ENCODE measurements at regions not wholly inside any gene's neighbourhood (a gene's known extent, or its start where the extent isn't known, plus 50 kb on each side); places are given as distances from the start of the nearest gene placed in this dataset.

GRCh38 chr7:50152486-50152885 is 59.4 kb upstream of the ZPBP start:
- no peak for ATAC-seq

GRCh38 chr7:50151661-50152060 is 58.6 kb upstream of the ZPBP start:
- POLR2A ChIA-PET = no interaction called here
- peak overlapping the region; percentile 48 for H3K27ac Mint-ChIP-seq
- CTCF ChIA-PET = interaction anchor here (0.7 to 2.0 kb wide), 5 partner anchors 9 to 181 kb away, joined by 3 to 11 read pairs (median 3); no protein-coding TSS in a partner anchor
- no peaks in the 10 kb centered on the region for H3K27me3 Mint-ChIP-seq
- intact Hi-C loops (cut with DNase I, micrococcal nuclease) = no loop called here
- H3K4me1 Mint-ChIP-seq = peaks cover 89% of the 10 kb centered on the region
- peaks cover 7% of the 10 kb centered on the region for H3K9me3 Mint-ChIP-seq (ENCODE audit: low read depth)
- DNase-seq (no peak), ATAC-seq (no peak)
- no peak overlapping the region for H3K4me3 Mint-ChIP-seq
- H3K36me3 Mint-ChIP-seq (ENCODE audit: low read depth) = peaks cover 3% of the 10 kb centered on the region

More at GRCh38 chr7:50152486-50152885, 59.4 kb upstream of the ZPBP start:
- POLR2A ChIA-PET = interaction anchor here (0.6 kb wide), 1 partner anchor 290 kb away, joined by 5 read pairs; no protein-coding TSS in a partner anchor
- CTCF ChIA-PET = interaction anchor here (0.6 to 2.2 kb wide), 9 partner anchors 9 to 268 kb away, joined by 3 to 12 read pairs (median 8); no protein-coding TSS in a partner anchor
- Mint-ChIP-seq H3K9me3 (ENCODE audit: low read depth) (peaks cover 7% of the 10 kb centered on the region), H3K36me3 (ENCODE audit: low read depth) (peaks cover 3% of the 10 kb centered on the region), H3K4me1 (peaks cover 87% of the 10 kb centered on the region), H3K27me3 (no peaks in the 10 kb centered on the region), H3K27ac (no peak overlapping the region), H3K4me3 (no peak overlapping the region)
- no peak for DNase-seq
- intact Hi-C loops (cut with DNase I, micrococcal nuclease) = no loop called here

- Mint-ChIP-seq H3K36me3 (ENCODE audit: low read depth) (peaks cover 3% of the 10 kb centered on the region), H3K27ac (peak overlapping the region; percentile 23), H3K27me3 (no peaks in the 10 kb centered on the region), H3K9me3 (ENCODE audit: low read depth) (peaks cover 7% of the 10 kb centered on the region), H3K4me1 (peaks cover 89% of the 10 kb centered on the region), H3K4me3 (no peak overlapping the region)
- intact Hi-C loops (cut with DNase I, micrococcal nuclease) = no loop called here
- no peak for ATAC-seq
- CTCF ChIA-PET = interaction anchor here (1.0 to 1.5 kb wide), 4 partner anchors 44 to 247 kb away, joined by 3 to 4 read pairs (median 3); no protein-coding TSS in a partner anchor
- no peak for DNase-seq
- POLR2A ChIA-PET = interaction anchor here (1.0 kb wide), 1 partner anchor 215 kb away, joined by 4 read pairs; no protein-coding TSS in a partner anchor
Observed at GRCh38 chr7:50151001-50151400, 58.0 kb upstream of the ZPBP start.

GRCh38 chr7:50149369-50149768 is 56.3 kb upstream of the ZPBP start:
- ChIA-PET POLR2A (interaction anchor here (1.0 kb wide), 1 partner anchor 161 kb away, joined by 4 read pairs; no protein-coding TSS in a partner anchor), CTCF (interaction anchor here (0.6 to 2.3 kb wide), 9 partner anchors 13 to 248 kb away, joined by 3 to 6 read pairs (median 3); partner anchors contain the start of gene ZPBP)
- Mint-ChIP-seq H3K4me1 (peaks cover 86% of the 10 kb centered on the region), H3K27me3 (no peaks in the 10 kb centered on the region), H3K9me3 (ENCODE audit: low read depth) (peaks cover 3% of the 10 kb centered on the region), H3K36me3 (ENCODE audit: low read depth) (no peaks in the 10 kb centered on the region), H3K4me3 (no peak overlapping the region), H3K27ac (peak overlapping the region; percentile 90)
- DNase-seq (no peak), ATAC-seq (no peak)
- intact Hi-C loops (cut with DNase I, micrococcal nuclease) = loop anchor here (2.0 to 10.0 kb wide), 6 partner anchors 47 to 973 kb away; no protein-coding TSS in a partner anchor

GRCh38 chr7:50147951-50148808 is 55.1 kb upstream of the ZPBP start:
- no peaks in the 10 kb centered on the region for H3K36me3 Mint-ChIP-seq (ENCODE audit: low read depth)
- CTCF ChIA-PET = interaction anchor here (0.7 to 2.3 kb wide), 7 partner anchors 35 to 270 kb away, joined by 3 to 5 read pairs (median 3); no protein-coding TSS in a partner anchor
- ATAC-seq (peak; percentile 89), DNase-seq (peak; percentile 65)
- POLR2A ChIA-PET = interaction anchor here (0.6 to 1.2 kb wide), 2 partner anchors 225 to 298 kb away, joined by 3 read pairs; no protein-coding TSS in a partner anchor
- H3K27me3 Mint-ChIP-seq = no peaks in the 10 kb centered on the region
- H3K4me1 Mint-ChIP-seq = peaks cover 85% of the 10 kb centered on the region
- peak overlapping the region; percentile 40 for H3K4me3 Mint-ChIP-seq
- no peaks in the 10 kb centered on the region for H3K9me3 Mint-ChIP-seq (ENCODE audit: low read depth)
- intact Hi-C loops (cut with DNase I, micrococcal nuclease) = loop anchor here (1.0 to 10.0 kb wide), 8 partner anchors 8 to 974 kb away; no protein-coding TSS in a partner anchor
- peak overlapping the region; percentile 90 for H3K27ac Mint-ChIP-seq

- peaks cover 80% of the 10 kb centered on the region for H3K4me1 Mint-ChIP-seq
Observed at GRCh38 chr7:50146692-50147091, 53.6 kb upstream of the ZPBP start.

GRCh38 chr7:50145801-50146338 is 52.8 kb upstream of the ZPBP start:
- ChIA-PET POLR2A (interaction anchor here (0.7 kb wide), 2 partner anchors 122 to 235 kb away, joined by 6 to 9 read pairs; no protein-coding TSS in a partner anchor), CTCF (interaction anchor here (0.6 to 6.2 kb wide), 10 partner anchors 10 to 1284 kb away, joined by 3 to 45 read pairs (median 4); no protein-coding TSS in a partner anchor)
- H3K4me3 Mint-ChIP-seq = no peak overlapping the region
- ATAC-seq = no peak
- H3K4me1 Mint-ChIP-seq = peaks cover 77% of the 10 kb centered on the region
- intact Hi-C loops (cut with DNase I, micrococcal nuclease) = loop anchor here (1.0 to 10.0 kb wide), 4 partner anchors 161 to 976 kb away; no protein-coding TSS in a partner anchor
- H3K9me3 Mint-ChIP-seq (ENCODE audit: low read depth) = no peaks in the 10 kb centered on the region
- H3K27ac Mint-ChIP-seq = peak overlapping the region; percentile 62
- no peaks in the 10 kb centered on the region for H3K36me3 Mint-ChIP-seq (ENCODE audit: low read depth)
- no peak for DNase-seq
- no peaks in the 10 kb centered on the region for H3K27me3 Mint-ChIP-seq

More at GRCh38 chr7:50146692-50147091, 53.6 kb upstream of the ZPBP start:
- ATAC-seq = no peak
- DNase-seq = peak; percentile 35
- Mint-ChIP-seq H3K9me3 (ENCODE audit: low read depth) (no peaks in the 10 kb centered on the region), H3K4me3 (no peak overlapping the region), H3K27ac (peak overlapping the region; percentile 0), H3K36me3 (ENCODE audit: low read depth) (no peaks in the 10 kb centered on the region), H3K27me3 (no peaks in the 10 kb centered on the region)
- ChIA-PET POLR2A (no interaction called here), CTCF (interaction anchor here (0.8 to 6.2 kb wide), 7 partner anchors 9 to 251 kb away, joined by 3 to 43 read pairs (median 4); no protein-coding TSS in a partner anchor)
- intact Hi-C loops (cut with DNase I, micrococcal nuclease) = loop anchor here (1.0 to 10.0 kb wide), 4 partner anchors 10 to 976 kb away; no protein-coding TSS in a partner anchor

- DNase-seq (no peak), ATAC-seq (no peak)
- ChIA-PET CTCF (interaction anchor here (0.6 to 6.2 kb wide), 9 partner anchors 11 to 1285 kb away, joined by 3 to 45 read pairs (median 3); no protein-coding TSS in a partner anchor), POLR2A (interaction anchor here (0.7 kb wide), 3 partner anchors 123 to 256 kb away, joined by 3 to 9 read pairs (median 6); no protein-coding TSS in a partner anchor)
- Mint-ChIP-seq H3K4me1 (peaks cover 70% of the 10 kb centered on the region), H3K4me3 (no peak overlapping the region), H3K27me3 (no peaks in the 10 kb centered on the region), H3K27ac (peak overlapping the region; percentile 77), H3K36me3 (ENCODE audit: low read depth) (no peaks in the 10 kb centered on the region), H3K9me3 (ENCODE audit: low read depth) (no peaks in the 10 kb centered on the region)
- intact Hi-C loops (cut with DNase I, micrococcal nuclease) = loop anchor here (1.0 to 10.0 kb wide), 4 partner anchors 162 to 977 kb away; no protein-coding TSS in a partner anchor
Observed at GRCh38 chr7:50145226-50145625, 52.2 kb upstream of the ZPBP start.

Measured in activated CD4-positive, alpha-beta T cell treated with anti-CD3 and anti-CD28 coated beads for 36 hours (primary cell).